SK-N-SH (cell line): ENCODE measurements at regions not wholly inside any gene's neighbourhood (a gene's known extent, or its start where the extent isn't known, plus 50 kb on each side); places are given as distances from the start of the nearest gene placed in this dataset.

ENCODE experiments used
- CTCF ChIA-PET: fragments of 300-600, 350-600 bp; formaldehyde crosslinking; extraction: SDS; loops from one replicate; lab custom pipeline; 2021; lab: Yijun Ruan, JAX
- POLR2A ChIA-PET: fragments of 350-600 bp; sonication (Branson Sonifier 250); formaldehyde crosslinking; extraction: SDS; loops from one replicate; lab custom pipeline; 2020; ENCODE audit warnings: antibody characterized with exemption, inconsistent platforms; lab: Yijun Ruan, JAX
- DNase-seq: peaks from one replicate; pipeline ENCODE4 v3.0.0; 2012
- H2AFZ ChIP-seq: fragments of 200-600 bp; sonication (generic); 2 replicates; pipeline ENCODE4 v1.8.1; 2016; ENCODE audit warnings: antibody characterized with exemption, mild to moderate bottlenecking, low read depth
- H3F3A ChIP-seq: fragments of 200-600 bp; sonication (generic); replicated peaks from 2 replicates; pipeline ENCODE3; 2016; ENCODE audit warnings: antibody characterized with exemption, mild to moderate bottlenecking; ENCODE audit not compliant: insufficient read depth
- H3K27ac ChIP-seq, 2 experiments: fragments of 200-500 bp in 1 of 2; fragments of 200-600 bp in 1 of 2; sonication (Bioruptor generic) in 1 of 2; sonication (generic), shearing (Covaris generic) in 1 of 2; 2 replicates each; pipeline versions ENCODE4 v1.5.1 to v1.6.1; 2014 to 2016; ENCODE audit warnings: low read depth in 2 of 2, inconsistent platforms in 1 of 2, low read length in 1 of 2, mild to moderate bottlenecking in 1 of 2, mixed read lengths in 1 of 2
- H3K27me3 ChIP-seq: fragments of 200-600 bp; sonication (generic), shearing (Covaris generic); 2 replicates; pipeline ENCODE4 v1.6.1; 2016; ENCODE audit warnings: mixed run types; ENCODE audit not compliant: insufficient read depth
- H3K36me3 ChIP-seq, 2 experiments: fragments of 200-500 bp in 1 of 2; fragments of 200-600 bp in 1 of 2; sonication (Bioruptor generic) in 1 of 2; sonication (generic) in 1 of 2; replicated peaks in 1 of 2; 2 replicates each; pipeline versions ENCODE3 to v1.5.1; 2014 to 2016; ENCODE audit warnings: low read length in 1 of 2, mild to moderate bottlenecking in 1 of 2; ENCODE audit not compliant: insufficient read depth in 2 of 2, control insufficient read depth in 1 of 2
- H3K4me1 ChIP-seq, 2 experiments: fragments of 200-500 bp in 1 of 2; fragments of 200-600 bp in 1 of 2; sonication (Bioruptor generic) in 1 of 2; sonication (generic), shearing (Covaris generic) in 1 of 2; 2 replicates each; pipeline versions ENCODE4 v1.5.1 to v1.6.1; 2014 to 2016; ENCODE audit warnings: low read depth in 1 of 2, low read length in 1 of 2, mixed run types in 1 of 2; ENCODE audit not compliant: insufficient read depth in 2 of 2, control insufficient read depth in 1 of 2
- H3K4me2 ChIP-seq: fragments of 200-600 bp; sonication (generic), shearing (Covaris generic); 2 replicates; pipeline ENCODE4 v1.6.1; 2017; ENCODE audit warnings: mixed run types
- H3K4me3 ChIP-seq, 2 experiments: fragments of 200-500 bp in 1 of 2; fragments of 200-600 bp in 1 of 2; sonication (Bioruptor generic) in 1 of 2; sonication (generic), shearing (Covaris generic) in 1 of 2; 2 replicates each; pipeline versions ENCODE4 v1.5.1 to v1.8.1; 2014 to 2016; ENCODE audit warnings: low read depth in 2 of 2, inconsistent platforms in 1 of 2, low read length in 1 of 2, mild to moderate bottlenecking in 1 of 2, mixed read lengths in 1 of 2, moderate library complexity in 1 of 2
- H3K79me2 ChIP-seq: fragments of 200-600 bp; sonication (generic); 2 replicates; pipeline ENCODE4 v1.8.1; 2017; ENCODE audit warnings: mild to moderate bottlenecking; ENCODE audit not compliant: insufficient read depth
- H3K9ac ChIP-seq: fragments of 200-600 bp; sonication (generic); 2 replicates; pipeline ENCODE4 v1.6.1; 2017; ENCODE audit warnings: mixed run types
- H3K9me2 ChIP-seq: fragments of 200-600 bp; sonication (generic); 2 replicates; pipeline ENCODE4 v1.6.1; 2017; ENCODE audit warnings: mixed run types
- H3K9me3 ChIP-seq: fragments of 200-600 bp; sonication (generic); 2 replicates; pipeline ENCODE4 v1.6.1; 2017; ENCODE audit warnings: mixed run types, mild to moderate bottlenecking, moderate library complexity
- H4K20me1 ChIP-seq: fragments of 200-600 bp; sonication (generic); 2 replicates; pipeline ENCODE4 v1.6.1; 2017; ENCODE audit warnings: mild to moderate bottlenecking, mixed run types; ENCODE audit not compliant: insufficient read depth
- CHD2 ChIP-seq: fragments of 150-350 bp; IDR thresholded peaks from 2 replicates; pipeline ENCODE4 v1.6.1; 2018; ENCODE audit warnings: low read length; ENCODE audit not compliant: partially characterized antibody
- ELF1 ChIP-seq: IDR thresholded peaks from 2 replicates; pipeline ENCODE4 v1.4.0; 2012
- EZH2phosphoT487 ChIP-seq: fragments of 200-600 bp; sonication (generic); IDR thresholded peaks from 2 replicates; pipeline ENCODE4 v1.6.1; 2017; ENCODE audit warnings: low read depth, mixed run types, mild to moderate bottlenecking, antibody characterized with exemption, moderate library complexity, borderline replicate concordance
- FOSL2 ChIP-seq: IDR thresholded peaks from 2 replicates; pipeline ENCODE4 v1.4.0; 2012; ENCODE audit warnings: low read depth, mild to moderate bottlenecking, moderate library complexity, borderline replicate concordance
- MAX ChIP-seq: IDR thresholded peaks from 2 replicates; pipeline ENCODE4 v1.4.0; 2012; ENCODE audit warnings: low read depth
- MEF2A ChIP-seq: IDR thresholded peaks from 2 replicates; pipeline ENCODE4 v1.4.0; 2012; ENCODE audit warnings: low read depth, borderline replicate concordance
- MXI1 ChIP-seq: IDR thresholded peaks from 2 replicates; pipeline ENCODE4 v1.6.1; 2012; ENCODE audit warnings: mild to moderate bottlenecking, low read depth, low read length, improper control_type of control experiment
- NFIC ChIP-seq: IDR thresholded peaks from 2 replicates; pipeline ENCODE4 v1.4.0; 2012; ENCODE audit warnings: borderline replicate concordance
- NRF1 ChIP-seq: IDR thresholded peaks from 2 replicates; pipeline ENCODE4 v1.6.1; 2012; ENCODE audit warnings: low read depth, mild to moderate bottlenecking, low read length
- PBX3 ChIP-seq: IDR thresholded peaks from 2 replicates; pipeline ENCODE4; 2012
- RAD21 ChIP-seq: IDR thresholded peaks from 2 replicates; pipeline ENCODE4 v1.6.1; 2012; ENCODE audit warnings: mild to moderate bottlenecking, low read length
- RCOR1 ChIP-seq: fragments of 150-350 bp; IDR thresholded peaks from 2 replicates; pipeline ENCODE4 v1.6.1; 2017; ENCODE audit warnings: antibody characterized with exemption, low read length
- RFX5 ChIP-seq: IDR thresholded peaks from 2 replicates; pipeline ENCODE4 v1.6.1; 2012; ENCODE audit warnings: mild to moderate bottlenecking, improper control_type of control experiment, low read length
- SIN3A ChIP-seq: IDR thresholded peaks from 2 replicates; pipeline ENCODE4 v1.6.1; 2012; ENCODE audit warnings: low read depth, mild to moderate bottlenecking, low read length, moderate library complexity, borderline replicate concordance
- TAF1 ChIP-seq: IDR thresholded peaks from 2 replicates; pipeline ENCODE4 v1.6.1; 2012; ENCODE audit warnings: low read depth, mild to moderate bottlenecking, low read length, moderate library complexity, borderline replicate concordance
- TEAD4 ChIP-seq: IDR thresholded peaks from 2 replicates; pipeline ENCODE4 v1.4.0; 2012; ENCODE audit warnings: mild to moderate bottlenecking, borderline replicate concordance; ENCODE audit not compliant: insufficient read depth
- USF1 ChIP-seq: IDR thresholded peaks from 2 replicates; pipeline ENCODE4 v1.4.0; 2012; ENCODE audit warnings: low read depth, borderline replicate concordance
- USF2 ChIP-seq: fragments of 150-350 bp; IDR thresholded peaks from 2 replicates; pipeline ENCODE4 v1.6.1; 2017; ENCODE audit warnings: antibody characterized with exemption, low read length, low read depth, borderline replicate concordance
- YY1 ChIP-seq: IDR thresholded peaks from 2 replicates; pipeline ENCODE4 v1.4.0; 2012; ENCODE audit warnings: low read depth, mild to moderate bottlenecking
- WGBS: methylation state at CpG from one replicate; pipeline ENCODE4 v1.1.6; 2017; ENCODE audit warnings: low lambda C conversion rate; 5-methylcytosine and 5-hydroxymethylcytosine counted together

GRCh38 chr2:120796094-120796493, 60.4 kb downstream of the GLI2 start:
- Histone ChIP-seq H2AFZ (no peak overlapping the region), H3K4me2 (no peak overlapping the region), H3K79me2 (peaks cover 15% of the 10 kb centered on the region; the same call in 1 of the 2 replicates), H3K36me3 (no peaks in the 10 kb centered on the region), H3K9ac (no peak overlapping the region), H3K9me2 (no peaks in the 10 kb centered on the region), H3K4me3 (no peak overlapping the region), H3K9me3 (no peaks in the 10 kb centered on the region), H4K20me1 (peaks cover 13% of the 10 kb centered on the region; the same call in 1 of the 2 replicates), H3K27ac (no peak overlapping the region; a peak in 1 of 4 replicates), H3K4me1 (peaks cover 0 to 54% of the 10 kb centered on the region in 2 experiments; a peak in 1 of 4 replicates), H3F3A (no peaks in the 10 kb centered on the region), H3K27me3 (no peaks in the 10 kb centered on the region)
- TF ChIP-seq NFIC: no peak
- TF ChIP-seq EZH2phosphoT487: no peak
- TF ChIP-seq YY1: no peak
- no peak for TF ChIP-seq FOSL2
- TF ChIP-seq SIN3A: no peak
- TF ChIP-seq RAD21: no peak
- no peak for TF ChIP-seq NRF1
- TF ChIP-seq TEAD4: no peak
- no peak for TF ChIP-seq ELF1
- no peak for TF ChIP-seq RFX5
- no peak for TF ChIP-seq CHD2
- no peak for TF ChIP-seq PBX3
- no peak for TF ChIP-seq MAX
- TF ChIP-seq USF2: no peak
- TF ChIP-seq MEF2A: no peak
- no peak for TF ChIP-seq MXI1
- no peak for TF ChIP-seq TAF1
- TF ChIP-seq RCOR1: no peak
- no peak for TF ChIP-seq USF1
- CTCF ChIA-PET: interaction anchor here (1.3 to 1.9 kb wide), 2 partner anchors 15 to 101 kb away, joined by 4 to 8 read pairs; no protein-coding TSS in a partner anchor
- POLR2A ChIA-PET: no interaction called here
- WGBS: 97% methylated on average over 7 of the region's 7 CpGs
- no peak for DNase-seq
